ENCODE measurements at regions not wholly inside any gene's neighbourhood (a gene's known extent, or its start where the extent isn't known, plus 50 kb on each side); places are given as distances from the start of the nearest gene placed in this dataset.

DNA sequence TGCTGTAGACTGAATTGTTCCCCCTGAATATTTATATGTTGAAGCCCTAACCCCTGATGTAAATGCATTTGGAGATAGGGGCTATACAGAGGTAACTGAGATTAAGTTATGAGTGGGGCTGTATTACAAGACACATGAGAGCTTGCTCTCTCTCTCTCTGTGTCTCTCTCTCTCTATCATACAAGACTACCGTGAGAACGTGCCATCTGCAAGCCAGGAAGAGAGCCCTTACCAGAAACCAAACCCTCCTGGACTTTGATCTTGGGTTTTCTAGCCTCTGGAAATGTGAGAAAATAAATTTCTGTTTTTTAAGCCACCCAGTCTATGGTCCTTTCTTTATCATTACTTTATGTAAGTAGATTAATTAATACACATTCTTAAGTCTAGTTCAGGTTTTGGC lies 249.3 kb upstream of the MAN1A1 start:
- POLR2A ChIA-PET = interaction anchor here (0.6 to 1.2 kb wide), 2 partner anchors 12 to 16 kb away, joined by 4 to 6 read pairs; no protein-coding TSS in a partner anchor
- no peak for TF ChIP-seq ZMIZ1 (IDR thresholded peaks at IDR 0.05; ENCODE audit: low read depth in 2 of 2, low read length in 2 of 2)
- no peak for TF ChIP-seq TCF3 (CRISPR knock-in tag; IDR thresholded peaks at IDR 0.05)
- TF ChIP-seq, protein P1, sequence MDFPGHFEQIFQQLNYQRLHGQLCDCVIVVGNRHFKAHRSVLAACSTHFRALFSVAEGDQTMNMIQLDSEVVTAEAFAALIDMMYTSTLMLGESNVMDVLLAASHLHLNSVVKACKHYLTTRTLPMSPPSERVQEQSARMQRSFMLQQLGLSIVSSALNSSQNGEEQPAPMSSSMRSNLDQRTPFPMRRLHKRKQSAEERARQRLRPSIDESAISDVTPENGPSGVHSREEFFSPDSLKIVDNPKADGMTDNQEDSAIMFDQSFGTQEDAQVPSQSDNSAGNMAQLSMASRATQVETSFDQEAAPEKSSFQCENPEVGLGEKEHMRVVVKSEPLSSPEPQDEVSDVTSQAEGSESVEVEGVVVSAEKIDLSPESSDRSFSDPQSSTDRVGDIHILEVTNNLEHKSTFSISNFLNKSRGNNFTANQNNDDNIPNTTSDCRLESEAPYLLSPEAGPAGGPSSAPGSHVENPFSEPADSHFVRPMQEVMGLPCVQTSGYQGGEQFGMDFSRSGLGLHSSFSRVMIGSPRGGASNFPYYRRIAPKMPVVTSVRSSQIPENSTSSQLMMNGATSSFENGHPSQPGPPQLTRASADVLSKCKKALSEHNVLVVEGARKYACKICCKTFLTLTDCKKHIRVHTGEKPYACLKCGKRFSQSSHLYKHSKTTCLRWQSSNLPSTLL (IDR thresholded peaks at IDR 0.05) = no peak
- TF ChIP-seq RFX7 (CRISPR knock-in tag; IDR thresholded peaks at IDR 0.05) = no peak
- TF ChIP-seq SIX5 (IDR thresholded peaks at IDR 0.05; ENCODE audit: borderline replicate concordance in 1 of 2, insufficient read depth in 1 of 2, low read depth in 1 of 2, low read length in 2 of 2) = no peak
- no peak for TF ChIP-seq ZNF717 (CRISPR knock-in tag; IDR thresholded peaks at IDR 0.05)
- TF ChIP-seq ARID2 (IDR thresholded peaks at IDR 0.05) = no peak
- no peak for TF ChIP-seq CHD1 (IDR thresholded peaks at IDR 0.05; ENCODE audit: low read length)
- no peak for TF ChIP-seq CREB5 (CRISPR knock-in tag; IDR thresholded peaks at IDR 0.05)
- no peak for TF ChIP-seq ZNF79 (CRISPR knock-in tag; IDR thresholded peaks at IDR 0.05; ENCODE audit: low read depth)
- no peak for TF ChIP-seq RFX1 (IDR thresholded peaks at IDR 0.05)
- TF ChIP-seq HMGN3 (IDR thresholded peaks at IDR 0.05; ENCODE audit: borderline replicate concordance, extremely low read depth, insufficient read length, low read depth, low read length) = no peak
- TF ChIP-seq ZNF551 (CRISPR knock-in tag; IDR thresholded peaks at IDR 0.05) = no peak
- no peak for TF ChIP-seq ZKSCAN1 (IDR thresholded peaks at IDR 0.05; ENCODE audit: low read depth, low read length)
- TF ChIP-seq RNF219 (CRISPR knock-in tag; IDR thresholded peaks at IDR 0.05) = no peak

More for the DNA sequence above, 249.3 kb upstream of the MAN1A1 start:
- Histone ChIP-seq H3K4me2 (ENCODE audit: insufficient read depth, low read length) (no peak overlapping the region), H2AFZ (ENCODE audit: low read depth, low read length) (no peak overlapping the region), H3K9ac (ENCODE audit: insufficient read depth in 1 of 2, low read depth in 2 of 2, low read length in 2 of 2) (no peak overlapping the region), H3K4me1 (replicated peaks in 1 of 2; ENCODE audit: control insufficient read depth in 2 of 2, insufficient read depth in 2 of 2, low read length in 2 of 2) (no peaks in the 10 kb centered on the region; a peak in 1 of 5 replicates), H4K20me1 (replicated peaks; ENCODE audit: control insufficient read depth, insufficient read depth, low read length) (no peaks in the 10 kb centered on the region), H3K36me3 (ENCODE audit: control insufficient read depth, insufficient read depth, low read length) (no peaks in the 10 kb centered on the region), H3K79me2 (ENCODE audit: control insufficient read depth, insufficient read depth, low read length) (no peaks in the 10 kb centered on the region), H3K27ac (ENCODE audit: extremely low read depth, low read depth, low read length) (no peak overlapping the region), H3K27me3 (ENCODE audit: control insufficient read depth in 2 of 2, insufficient read depth in 2 of 2, low read length in 2 of 2) (no peaks in the 10 kb centered on the region), H3K9me1 (ENCODE audit: control insufficient read depth, insufficient read depth, low read length) (no peaks in the 10 kb centered on the region), H3K4me3 (no peak overlapping the region), H3K9me3 (replicated peaks; ENCODE audit: control insufficient read depth, insufficient read depth, low read depth, low read length) (no peaks in the 10 kb centered on the region)
- no TSS peak for BruUV-seq (replicated peaks)
- ATAC-seq (no peak), FAIRE-seq (no peak), DNase-seq (ENCODE audit: extremely low read depth in 1 of 4, low spot score in 3 of 4) (no peak)
- WGBS (ENCODE audit: insufficient coverage, low coverage, missing lambda C conversion rate) = 81% methylated on average over 2 of the region's 2 CpGs
- in situ Hi-C loops (cut with MboI) (no loop called here), intact Hi-C loops (cut with micrococcal nuclease) (no loop called here)
- CTCF ChIA-PET (ENCODE audit: low intra/inter-chr PET ratio) = no interaction called here
